PC-9 (cell line): ENCODE measurements at regions not wholly inside any gene's neighbourhood (a gene's known extent, or its start where the extent isn't known, plus 50 kb on each side); places are given as distances from the start of the nearest gene placed in this dataset.

Experiments used
- BruUV-seq: library from RNA; stranded (reverse); fragments of 400-500 nt; replicated peaks from 2 replicates; lab custom pipeline; 2021; lab: Mats Ljungman, UMichigan
- CTCF ChIA-PET: fragments of 300-600 bp; sonication (Branson Sonifier 250); formaldehyde crosslinking; loops from one replicate; lab custom pipeline; 2022; ENCODE audit warnings: antibody characterized with exemption; lab: Charles Lee
- POLR2A ChIA-PET: fragments of 300-600 bp; sonication (Branson Sonifier 250); formaldehyde crosslinking; loops from one replicate; lab custom pipeline; 2022; ENCODE audit warnings: antibody characterized with exemption; ENCODE audit not compliant: unreplicated experiment; lab: Charles Lee
- DNase-seq, 2 experiments: peaks; one replicate each; pipeline versions ENCODE4 v3.0.0 to v3.0.0-alpha.2; 2015 to 2022; ENCODE audit warnings: mixed read lengths in 1 of 2
- H2AFZ ChIP-seq: fragments of 200-600 bp; sonication (generic); 2 replicates; pipeline ENCODE4 v1.8.1; 2017; ENCODE audit warnings: antibody characterized with exemption
- H3F3A ChIP-seq: fragments of 200-600 bp; sonication (generic); 2 replicates; pipeline ENCODE4 v1.8.1; 2017; ENCODE audit warnings: antibody characterized with exemption, mild to moderate bottlenecking, low read depth; ENCODE audit not compliant: insufficient read depth
- H3K27ac ChIP-seq: fragments of 200-600 bp; sonication (generic); 2 replicates; pipeline ENCODE4 v1.6.1; 2016; ENCODE audit warnings: mixed run types
- H3K27me3 ChIP-seq: fragments of 200-600 bp; sonication (generic); 2 replicates; pipeline ENCODE4 v1.6.1; 2016; ENCODE audit warnings: low read depth, mixed run types; ENCODE audit not compliant: insufficient read depth
- H3K36me3 ChIP-seq: fragments of 200-600 bp; sonication (generic); 2 replicates; pipeline ENCODE4 v1.6.1; 2016; ENCODE audit warnings: low read depth, mixed run types
- H3K4me1 ChIP-seq: fragments of 200-600 bp; sonication (generic); replicated peaks from 2 replicates; pipeline ENCODE4 v1.6.1; 2016; ENCODE audit warnings: mixed run types; ENCODE audit not compliant: insufficient read depth
- H3K4me2 ChIP-seq: fragments of 200-600 bp; sonication (generic); 2 replicates; pipeline ENCODE4 v1.6.1; 2017; ENCODE audit warnings: mixed run types
- H3K4me3 ChIP-seq: fragments of 200-600 bp; sonication (generic); 2 replicates; pipeline ENCODE4 v1.6.1; 2016; ENCODE audit warnings: mixed run types
- H3K79me2 ChIP-seq: fragments of 200-600 bp; sonication (generic); 2 replicates; pipeline ENCODE4 v1.6.1; 2017; ENCODE audit warnings: low read depth, mixed run types
- H3K9me2 ChIP-seq: fragments of 200-600 bp; sonication (generic); 2 replicates; pipeline ENCODE4 v1.8.1; 2017; ENCODE audit warnings: mild to moderate bottlenecking; ENCODE audit not compliant: insufficient read depth
- H3K9me3 ChIP-seq: fragments of 200-600 bp; sonication (generic); 2 replicates; pipeline ENCODE4 v1.8.1; 2016; ENCODE audit warnings: low read depth; ENCODE audit not compliant: insufficient read depth
- H4K20me1 ChIP-seq: fragments of 200-600 bp; sonication (generic); 2 replicates; pipeline ENCODE4 v1.8.1; 2017; ENCODE audit not compliant: insufficient read depth
- EZH2 ChIP-seq: fragments of 200-600 bp; sonication (generic); IDR thresholded peaks from 2 replicates; pipeline ENCODE4 v1.8.0; 2017; ENCODE audit warnings: antibody characterized with exemption, low read depth
- intact Hi-C: fragments of 100-400 bp; cut with micrococcal nuclease; formaldehyde crosslinking; loops from one replicate; pipeline ENCODE4 v1.10.0; 2022; ENCODE audit not compliant: unreplicated experiment
- TF ChIP-seq, protein P1 (sequence below): fragments of 200-600 bp; sonication (generic); conservative IDR thresholded peaks from 2 replicates; pipeline ENCODE4 v1.6.1; 2017; ENCODE audit warnings: mixed run types, antibody characterized with exemption, mild to moderate bottlenecking, moderate library complexity

GRCh38 chr7:33702514-33703054, 202.8 kb upstream of the BMPER start:
- no peak overlapping the region for H3K4me2 ChIP-seq
- POLR2A ChIA-PET, result no interaction called here
- H4K20me1 ChIP-seq, result no peaks in the 10 kb centered on the region
- no TSS peak for BruUV-seq
- peaks cover 16% of the 10 kb centered on the region for H3K27me3 ChIP-seq
- H3F3A ChIP-seq, result no peaks in the 10 kb centered on the region
- TF ChIP-seq, protein P1, sequence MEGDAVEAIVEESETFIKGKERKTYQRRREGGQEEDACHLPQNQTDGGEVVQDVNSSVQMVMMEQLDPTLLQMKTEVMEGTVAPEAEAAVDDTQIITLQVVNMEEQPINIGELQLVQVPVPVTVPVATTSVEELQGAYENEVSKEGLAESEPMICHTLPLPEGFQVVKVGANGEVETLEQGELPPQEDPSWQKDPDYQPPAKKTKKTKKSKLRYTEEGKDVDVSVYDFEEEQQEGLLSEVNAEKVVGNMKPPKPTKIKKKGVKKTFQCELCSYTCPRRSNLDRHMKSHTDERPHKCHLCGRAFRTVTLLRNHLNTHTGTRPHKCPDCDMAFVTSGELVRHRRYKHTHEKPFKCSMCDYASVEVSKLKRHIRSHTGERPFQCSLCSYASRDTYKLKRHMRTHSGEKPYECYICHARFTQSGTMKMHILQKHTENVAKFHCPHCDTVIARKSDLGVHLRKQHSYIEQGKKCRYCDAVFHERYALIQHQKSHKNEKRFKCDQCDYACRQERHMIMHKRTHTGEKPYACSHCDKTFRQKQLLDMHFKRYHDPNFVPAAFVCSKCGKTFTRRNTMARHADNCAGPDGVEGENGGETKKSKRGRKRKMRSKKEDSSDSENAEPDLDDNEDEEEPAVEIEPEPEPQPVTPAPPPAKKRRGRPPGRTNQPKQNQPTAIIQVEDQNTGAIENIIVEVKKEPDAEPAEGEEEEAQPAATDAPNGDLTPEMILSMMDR, result no peak
- no peak for TF ChIP-seq EZH2
- H3K27ac ChIP-seq, result no peak overlapping the region
- no peaks in the 10 kb centered on the region for H3K4me1 ChIP-seq
- CTCF ChIA-PET, result no interaction called here
- H3K9me2 ChIP-seq, result no peaks in the 10 kb centered on the region
- no peaks in the 10 kb centered on the region for H3K79me2 ChIP-seq
- no peak for DNase-seq
- no peak overlapping the region for H3K4me3 ChIP-seq
- H3K9me3 ChIP-seq, result peaks cover 6% of the 10 kb centered on the region; the same call in 1 of the 2 replicates
- H2AFZ ChIP-seq, result no peak overlapping the region
- intact Hi-C loops, result no loop called here
- H3K36me3 ChIP-seq, result no peaks in the 10 kb centered on the region

GRCh38 chr7:33705333-33705833, 200.0 kb upstream of the BMPER start:
- TF ChIP-seq, protein P1, result no peak
- no peak for TF ChIP-seq EZH2
- POLR2A ChIA-PET, result no interaction called here
- no peaks in the 10 kb centered on the region for H3K9me2 ChIP-seq
- H3K36me3 ChIP-seq, result no peaks in the 10 kb centered on the region
- no peak overlapping the region for H2AFZ ChIP-seq
- CTCF ChIA-PET, result no interaction called here
- H3K9me3 ChIP-seq, result peaks cover 6% of the 10 kb centered on the region; the same call in 1 of the 2 replicates
- no peak overlapping the region for H3K27ac ChIP-seq
- no TSS peak for BruUV-seq
- no peak for DNase-seq
- H3F3A ChIP-seq, result no peaks in the 10 kb centered on the region
- no peaks in the 10 kb centered on the region for H3K79me2 ChIP-seq
- H4K20me1 ChIP-seq, result no peaks in the 10 kb centered on the region
- H3K4me3 ChIP-seq, result no peak overlapping the region
- no peaks in the 10 kb centered on the region for H3K4me1 ChIP-seq
- no peaks in the 10 kb centered on the region; the same call in 1 of the 2 replicates for H3K27me3 ChIP-seq
- intact Hi-C loops, result no loop called here
- H3K4me2 ChIP-seq, result no peak overlapping the region

DNA sequence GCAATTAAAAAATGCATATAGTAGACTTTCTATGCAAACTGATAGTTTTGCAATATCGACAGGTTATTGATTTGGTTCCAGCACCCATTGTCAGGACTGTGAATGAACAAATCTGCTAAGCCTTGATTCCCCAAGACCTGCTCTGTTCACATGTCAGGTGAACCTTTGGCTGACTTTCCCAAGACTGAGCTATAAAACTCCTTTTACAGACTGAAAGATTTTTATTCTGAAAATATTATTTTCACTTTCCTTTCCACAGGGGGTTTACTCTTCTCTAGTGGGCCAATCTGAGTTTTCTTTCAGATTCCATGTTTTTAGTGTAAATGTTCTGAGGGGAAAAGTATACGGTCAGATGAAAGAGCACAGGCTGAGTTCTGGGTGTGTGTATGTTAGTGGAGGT, 199.2 kb upstream of the BMPER start:
- CTCF ChIA-PET, result no interaction called here
- intact Hi-C loops, result no loop called here
- no peak overlapping the region for H2AFZ ChIP-seq
- H3K27me3 ChIP-seq, result no peaks in the 10 kb centered on the region
- POLR2A ChIA-PET, result no interaction called here
- peaks cover 6% of the 10 kb centered on the region; the same call in 1 of the 2 replicates for H3K9me3 ChIP-seq
- H3K9me2 ChIP-seq, result no peaks in the 10 kb centered on the region
- DNase-seq, result no peak
- no peak overlapping the region for H3K4me2 ChIP-seq
- H3K27ac ChIP-seq, result no peak overlapping the region
- H3K79me2 ChIP-seq, result no peaks in the 10 kb centered on the region
- no peaks in the 10 kb centered on the region for H4K20me1 ChIP-seq
- H3K4me3 ChIP-seq, result no peak overlapping the region
- no peaks in the 10 kb centered on the region for H3K4me1 ChIP-seq
- no peaks in the 10 kb centered on the region for H3F3A ChIP-seq
- H3K36me3 ChIP-seq, result no peaks in the 10 kb centered on the region
- TF ChIP-seq EZH2, result no peak
- TF ChIP-seq, protein P1, result no peak
- no TSS peak for BruUV-seq
